ENCODE measurements at regions not wholly inside any gene's neighbourhood (a gene's known extent, or its start where the extent isn't known, plus 50 kb on each side); places are given as distances from the start of the nearest gene placed in this dataset.

- Histone ChIP-seq H3K4me3 (ENCODE audit: low read depth, low read length, poor library complexity, severe bottlenecking) (no peak overlapping the region), H3K4me1 (ENCODE audit: insufficient read depth, low read length, poor library complexity, severe bottlenecking) (peaks cover 5% of the 10 kb centered on the region), H3K27ac (ENCODE audit: low read depth, low read length, poor library complexity, severe bottlenecking) (no peak overlapping the region), H3K9me3 (ENCODE audit: low read depth, low read length, poor library complexity, severe bottlenecking) (no peaks in the 10 kb centered on the region), H3K27me3 (replicated peaks; ENCODE audit: insufficient read depth, low read depth, low read length, poor library complexity) (no peaks in the 10 kb centered on the region), H3K36me3 (ENCODE audit: insufficient read depth, low read length, poor library complexity, severe bottlenecking) (no peaks in the 10 kb centered on the region)
- intact Hi-C loops (cut with micrococcal nuclease; ENCODE audit: unreplicated experiment), result no loop called here
- no peak for TF ChIP-seq EZH2 (IDR thresholded peaks at IDR 0.05; ENCODE audit: borderline replicate concordance, low read depth, low read length, poor library complexity, severe bottlenecking)
- TF ChIP-seq, protein P1, sequence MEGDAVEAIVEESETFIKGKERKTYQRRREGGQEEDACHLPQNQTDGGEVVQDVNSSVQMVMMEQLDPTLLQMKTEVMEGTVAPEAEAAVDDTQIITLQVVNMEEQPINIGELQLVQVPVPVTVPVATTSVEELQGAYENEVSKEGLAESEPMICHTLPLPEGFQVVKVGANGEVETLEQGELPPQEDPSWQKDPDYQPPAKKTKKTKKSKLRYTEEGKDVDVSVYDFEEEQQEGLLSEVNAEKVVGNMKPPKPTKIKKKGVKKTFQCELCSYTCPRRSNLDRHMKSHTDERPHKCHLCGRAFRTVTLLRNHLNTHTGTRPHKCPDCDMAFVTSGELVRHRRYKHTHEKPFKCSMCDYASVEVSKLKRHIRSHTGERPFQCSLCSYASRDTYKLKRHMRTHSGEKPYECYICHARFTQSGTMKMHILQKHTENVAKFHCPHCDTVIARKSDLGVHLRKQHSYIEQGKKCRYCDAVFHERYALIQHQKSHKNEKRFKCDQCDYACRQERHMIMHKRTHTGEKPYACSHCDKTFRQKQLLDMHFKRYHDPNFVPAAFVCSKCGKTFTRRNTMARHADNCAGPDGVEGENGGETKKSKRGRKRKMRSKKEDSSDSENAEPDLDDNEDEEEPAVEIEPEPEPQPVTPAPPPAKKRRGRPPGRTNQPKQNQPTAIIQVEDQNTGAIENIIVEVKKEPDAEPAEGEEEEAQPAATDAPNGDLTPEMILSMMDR (conservative IDR thresholded peaks at IDR 0.05; ENCODE audit: low read depth, low read length), result no peak
- POLR2A ChIA-PET (ENCODE audit: low non-redundant PET), result no interaction called here
- no peak for DNase-seq (ENCODE audit: low spot score)
- no TSS peak for BruUV-seq (replicated peaks)
- CTCF ChIA-PET, result no interaction called here
These were observed 172.1 kb upstream of the ZRANB2 start for GRCh38 chr1:71252900-71253299.

- Histone ChIP-seq H3K36me3 (ENCODE audit: insufficient read depth, low read length, poor library complexity, severe bottlenecking) (no peaks in the 10 kb centered on the region), H3K27ac (ENCODE audit: low read depth, low read length, poor library complexity, severe bottlenecking) (no peak overlapping the region), H3K27me3 (replicated peaks; ENCODE audit: insufficient read depth, low read depth, low read length, poor library complexity) (no peaks in the 10 kb centered on the region), H3K4me1 (ENCODE audit: insufficient read depth, low read length, poor library complexity, severe bottlenecking) (peaks cover 2% of the 10 kb centered on the region), H3K9me3 (ENCODE audit: low read depth, low read length, poor library complexity, severe bottlenecking) (no peaks in the 10 kb centered on the region), H3K4me3 (ENCODE audit: low read depth, low read length, poor library complexity, severe bottlenecking) (no peak overlapping the region)
- no peak for DNase-seq (ENCODE audit: low spot score)
- CTCF ChIA-PET, result no interaction called here
- intact Hi-C loops (cut with micrococcal nuclease; ENCODE audit: unreplicated experiment), result no loop called here
- no TSS peak for BruUV-seq (replicated peaks)
- POLR2A ChIA-PET (ENCODE audit: low non-redundant PET), result no interaction called here
- no peak for TF ChIP-seq EZH2 (IDR thresholded peaks at IDR 0.05; ENCODE audit: borderline replicate concordance, low read depth, low read length, poor library complexity, severe bottlenecking)
- TF ChIP-seq, protein P1 (conservative IDR thresholded peaks at IDR 0.05; ENCODE audit: low read depth, low read length), result no peak
These were observed 164.4 kb upstream of the ZRANB2 start for GRCh38 chr1:71245246-71245645.

GRCh38 chr1:71242239-71242638 is 161.4 kb upstream of the ZRANB2 start:
- no peak overlapping the region for H3K4me3 ChIP-seq (ENCODE audit: low read depth, low read length, poor library complexity, severe bottlenecking)
- intact Hi-C loops (cut with micrococcal nuclease; ENCODE audit: unreplicated experiment), result no loop called here
- no peak for DNase-seq (ENCODE audit: low spot score)
- no peak for TF ChIP-seq EZH2 (IDR thresholded peaks at IDR 0.05; ENCODE audit: borderline replicate concordance, low read depth, low read length, poor library complexity, severe bottlenecking)
- TF ChIP-seq, protein P1 (conservative IDR thresholded peaks at IDR 0.05; ENCODE audit: low read depth, low read length), result no peak
- ChIA-PET POLR2A (ENCODE audit: low non-redundant PET) (no interaction called here), CTCF (no interaction called here)
- BruUV-seq (replicated peaks), result no TSS peak
- H3K27me3 ChIP-seq (replicated peaks; ENCODE audit: insufficient read depth, low read depth, low read length, poor library complexity), result no peaks in the 10 kb centered on the region
- no peak overlapping the region for H3K27ac ChIP-seq (ENCODE audit: low read depth, low read length, poor library complexity, severe bottlenecking)
- no peaks in the 10 kb centered on the region for H3K36me3 ChIP-seq (ENCODE audit: insufficient read depth, low read length, poor library complexity, severe bottlenecking)
- no peaks in the 10 kb centered on the region for H3K9me3 ChIP-seq (ENCODE audit: low read depth, low read length, poor library complexity, severe bottlenecking)
- H3K4me1 ChIP-seq (ENCODE audit: insufficient read depth, low read length, poor library complexity, severe bottlenecking), result no peaks in the 10 kb centered on the region

All from A673 (cell line).